Gastrocnemius medialis (tissue), 4 donors: ENCODE measurements at regions not wholly inside any gene's neighbourhood (a gene's known extent, or its start where the extent isn't known, plus 50 kb on each side); places are given as distances from the start of the nearest gene placed in this dataset.

Experiments
- POLR2A ChIP-seq, 2 donors: fragments of 450-650 bp; IDR thresholded peaks; one replicate each; pipeline ENCODE4 v1.6.1; 2017; ENCODE audit warnings: antibody characterized with exemption in 2 of 2, mild to moderate bottlenecking in 2 of 2, moderate library complexity in 2 of 2
- TF ChIP-seq, protein P1 (sequence below), 5 experiments: fragments of 450-650 bp in 3 of 5; fragments of 200-600 bp in 2 of 5; sonication (generic) in 2 of 5; IDR thresholded peaks in 4 of 5; conservative IDR thresholded peaks in 1 of 5; 1 replicate in 4 of 5; 2 replicates in 1 of 5; pipeline ENCODE4 v1.5.1; 2016 to 2019; ENCODE audit warnings: antibody characterized with exemption in 5 of 5, mild to moderate bottlenecking in 3 of 5, moderate library complexity in 3 of 5

GRCh38 chr7:52842202-52842900 lies 193.1 kb upstream of the POM121L12 start:
- TF ChIP-seq, protein P1, sequence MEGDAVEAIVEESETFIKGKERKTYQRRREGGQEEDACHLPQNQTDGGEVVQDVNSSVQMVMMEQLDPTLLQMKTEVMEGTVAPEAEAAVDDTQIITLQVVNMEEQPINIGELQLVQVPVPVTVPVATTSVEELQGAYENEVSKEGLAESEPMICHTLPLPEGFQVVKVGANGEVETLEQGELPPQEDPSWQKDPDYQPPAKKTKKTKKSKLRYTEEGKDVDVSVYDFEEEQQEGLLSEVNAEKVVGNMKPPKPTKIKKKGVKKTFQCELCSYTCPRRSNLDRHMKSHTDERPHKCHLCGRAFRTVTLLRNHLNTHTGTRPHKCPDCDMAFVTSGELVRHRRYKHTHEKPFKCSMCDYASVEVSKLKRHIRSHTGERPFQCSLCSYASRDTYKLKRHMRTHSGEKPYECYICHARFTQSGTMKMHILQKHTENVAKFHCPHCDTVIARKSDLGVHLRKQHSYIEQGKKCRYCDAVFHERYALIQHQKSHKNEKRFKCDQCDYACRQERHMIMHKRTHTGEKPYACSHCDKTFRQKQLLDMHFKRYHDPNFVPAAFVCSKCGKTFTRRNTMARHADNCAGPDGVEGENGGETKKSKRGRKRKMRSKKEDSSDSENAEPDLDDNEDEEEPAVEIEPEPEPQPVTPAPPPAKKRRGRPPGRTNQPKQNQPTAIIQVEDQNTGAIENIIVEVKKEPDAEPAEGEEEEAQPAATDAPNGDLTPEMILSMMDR (IDR thresholded peaks at IDR 0.05 in 4 of 5, conservative IDR thresholded peaks at IDR 0.05 in 1 of 5): no peak
- no peak for TF ChIP-seq POLR2A (IDR thresholded peaks at IDR 0.05)
